Adipocyte (in vitro differentiated cells): ENCODE measurements at regions not wholly inside any gene's neighbourhood (a gene's known extent, or its start where the extent isn't known, plus 50 kb on each side); places are given as distances from the start of the nearest gene placed in this dataset.

ENCODE experiments used
- DNase-seq: peaks from one replicate; pipeline ENCODE4 v3.0.0-alpha.2; 2015; ENCODE audit warnings: low read depth
- H3K27me3 ChIP-seq: replicated peaks from 2 replicates; pipeline ENCODE4 v1.7.0; 2013; ENCODE audit warnings: mild to moderate bottlenecking, low read length, moderate library complexity; ENCODE audit not compliant: control insufficient read depth, insufficient read depth
- H3K36me3 ChIP-seq: 2 replicates; pipeline ENCODE4 v1.7.0; 2013; ENCODE audit warnings: low read length, mild to moderate bottlenecking, moderate library complexity; ENCODE audit not compliant: control insufficient read depth, insufficient read depth, severe bottlenecking
- H3K4me1 ChIP-seq: 2 replicates; pipeline ENCODE4 v1.7.0; 2013; ENCODE audit warnings: mild to moderate bottlenecking, low read length, moderate library complexity; ENCODE audit not compliant: control insufficient read depth, insufficient read depth
- H3K4me3 ChIP-seq: 2 replicates; pipeline ENCODE4 v1.7.0; 2013; ENCODE audit warnings: mild to moderate bottlenecking, low read length, moderate library complexity
- H3K9ac ChIP-seq: 2 replicates; pipeline ENCODE4 v1.7.0; 2013; ENCODE audit warnings: mild to moderate bottlenecking, low read length, moderate library complexity
- H3K9me3 ChIP-seq: 2 replicates; pipeline ENCODE4 v1.7.0; 2013; ENCODE audit warnings: mild to moderate bottlenecking, low read length, moderate library complexity; ENCODE audit not compliant: control insufficient read depth

DNA sequence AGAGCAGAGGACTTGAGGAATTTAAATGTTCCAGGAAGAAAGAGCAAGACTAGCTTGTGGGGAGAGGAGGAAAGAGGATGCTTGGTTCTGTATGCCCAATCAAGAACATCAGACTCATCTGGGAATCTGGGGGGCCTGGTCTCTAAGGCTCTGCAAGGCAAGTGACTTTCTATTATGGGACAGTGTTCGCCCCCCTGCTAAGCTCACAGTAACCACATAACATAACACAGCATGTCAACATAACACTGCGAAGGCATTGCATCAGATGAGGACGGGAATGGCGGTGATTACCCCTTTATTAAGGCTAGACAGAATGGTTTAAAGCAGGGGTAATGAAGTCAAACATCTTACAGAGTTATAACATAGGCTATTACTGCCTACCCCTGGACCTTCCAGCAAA lies 176.6 kb upstream of the IRX6 start:
- peaks cover 6% of the 10 kb centered on the region for H3K9me3 ChIP-seq
- H3K27me3 ChIP-seq: peaks cover 12% of the 10 kb centered on the region
- H3K4me1 ChIP-seq: no peaks in the 10 kb centered on the region
- no peak for DNase-seq
- no peak overlapping the region for H3K9ac ChIP-seq
- H3K4me3 ChIP-seq: no peak overlapping the region
- no peaks in the 10 kb centered on the region for H3K36me3 ChIP-seq

DNA sequence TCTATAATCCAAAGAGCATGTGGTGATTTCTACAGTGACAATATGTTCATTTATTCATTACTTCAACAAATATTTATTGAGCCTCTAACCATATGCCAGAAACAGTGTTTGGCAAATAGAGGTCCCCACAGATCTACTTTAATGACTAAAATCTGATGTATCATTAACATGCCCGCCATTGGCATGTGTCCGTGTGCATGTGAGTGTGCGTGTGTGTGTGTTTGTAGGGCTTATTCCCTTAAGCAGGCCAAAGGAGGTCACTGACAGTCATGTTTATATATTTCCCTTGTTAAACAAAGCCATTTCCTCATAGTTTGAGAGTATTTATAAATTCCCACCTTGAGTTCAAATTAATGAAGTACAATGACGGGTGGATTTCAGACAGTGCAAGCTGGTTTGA lies 174.4 kb upstream of the IRX6 start:
- H3K4me1 ChIP-seq: no peaks in the 10 kb centered on the region
- H3K36me3 ChIP-seq: no peaks in the 10 kb centered on the region
- no peaks in the 10 kb centered on the region for H3K9me3 ChIP-seq
- no peak overlapping the region for H3K9ac ChIP-seq
- H3K27me3 ChIP-seq: peaks cover 22% of the 10 kb centered on the region
- no peak overlapping the region for H3K4me3 ChIP-seq
- DNase-seq: no peak

DNA sequence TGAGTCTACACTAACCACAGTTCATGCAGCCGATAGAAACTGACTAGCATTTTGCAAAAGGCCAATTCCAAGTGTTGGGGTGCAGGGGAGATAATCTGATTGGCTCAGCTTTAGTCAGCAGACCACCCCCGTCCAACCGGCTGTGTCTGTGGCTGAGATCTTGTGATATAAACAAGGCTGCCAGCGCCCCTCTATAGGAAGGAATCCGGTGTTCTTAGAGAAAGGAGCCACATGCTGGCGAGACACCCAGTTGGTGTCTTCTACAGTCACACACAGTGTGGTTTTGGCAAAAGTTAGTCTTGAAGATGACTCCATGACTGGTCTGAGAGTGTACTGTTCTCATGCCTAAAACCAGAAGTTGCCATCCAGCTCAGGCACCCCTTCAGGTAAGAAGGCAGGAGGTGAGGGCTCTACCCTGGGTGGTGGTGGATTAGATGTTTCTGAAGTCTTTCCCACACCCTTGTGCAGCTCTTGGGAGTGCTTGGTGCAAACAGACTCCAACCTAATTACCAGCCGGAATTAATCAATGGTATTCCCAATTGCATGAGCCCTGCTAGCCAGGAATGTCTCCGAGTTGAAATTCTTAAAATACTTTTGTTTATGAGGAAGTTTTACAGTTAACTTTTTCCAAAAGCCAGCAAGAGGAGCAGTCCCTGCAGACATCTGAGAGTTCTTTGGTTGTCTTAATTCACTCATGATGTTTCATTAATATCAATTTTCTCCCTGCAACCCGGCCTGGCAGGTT lies 172.3 kb upstream of the IRX6 start:
- no peak overlapping the region for H3K9ac ChIP-seq
- no peak overlapping the region for H3K4me3 ChIP-seq
- no peaks in the 10 kb centered on the region for H3K9me3 ChIP-seq
- no peak for DNase-seq
- peaks cover 28% of the 10 kb centered on the region for H3K27me3 ChIP-seq
- no peaks in the 10 kb centered on the region for H3K36me3 ChIP-seq
- H3K4me1 ChIP-seq: no peaks in the 10 kb centered on the region

DNA sequence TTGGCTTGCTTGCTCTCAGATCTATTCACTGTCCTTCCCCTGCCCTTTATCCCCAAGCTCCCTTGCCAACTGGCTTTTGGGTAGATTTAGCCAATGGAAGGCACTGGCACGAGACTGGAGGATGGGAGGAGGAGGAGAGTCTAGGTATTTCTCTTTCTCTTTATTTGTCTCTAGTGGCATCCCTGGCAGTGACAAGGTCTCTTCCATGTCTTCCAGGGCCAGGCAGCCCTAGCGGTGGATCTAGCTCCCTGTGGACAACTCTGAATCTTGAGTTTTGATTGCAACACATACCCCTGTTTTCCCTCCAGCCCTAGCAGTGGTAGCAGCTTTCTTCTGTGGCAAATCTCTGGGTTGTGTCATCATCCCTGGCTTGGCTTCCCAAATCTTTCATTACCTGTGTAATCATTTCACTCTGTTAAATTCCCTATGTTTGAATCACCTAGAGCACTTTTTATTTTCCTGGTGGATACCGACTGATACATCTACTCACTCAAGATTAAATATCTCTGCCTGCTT lies 171.1 kb upstream of the IRX6 start:
- H3K36me3 ChIP-seq: no peaks in the 10 kb centered on the region
- H3K9me3 ChIP-seq: no peaks in the 10 kb centered on the region
- H3K27me3 ChIP-seq: peaks cover 28% of the 10 kb centered on the region
- H3K9ac ChIP-seq: no peak overlapping the region
- no peak for DNase-seq
- H3K4me1 ChIP-seq: no peaks in the 10 kb centered on the region
- no peak overlapping the region for H3K4me3 ChIP-seq

DNA sequence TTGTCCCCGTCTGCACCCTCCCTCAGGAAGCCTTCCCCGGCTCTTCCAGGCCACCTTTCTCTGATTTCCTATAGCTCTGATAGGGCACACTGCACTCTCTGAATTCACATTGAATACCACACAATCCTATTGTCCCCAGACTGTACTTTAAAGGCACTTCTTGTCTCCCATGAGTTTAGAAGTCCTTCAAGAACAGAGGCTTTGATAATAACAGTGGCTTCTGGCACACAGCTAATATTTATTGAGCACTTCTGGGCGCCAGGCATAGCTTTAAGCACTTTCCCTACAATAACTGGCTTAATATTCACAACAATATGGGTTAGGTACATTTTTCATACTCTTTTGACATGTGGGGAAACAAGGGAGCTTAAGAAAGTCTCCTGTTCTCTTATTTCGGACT lies 169.7 kb upstream of the IRX6 start:
- H3K36me3 ChIP-seq: no peaks in the 10 kb centered on the region
- no peaks in the 10 kb centered on the region for H3K9me3 ChIP-seq
- no peak for DNase-seq
- H3K27me3 ChIP-seq: peaks cover 28% of the 10 kb centered on the region
- no peaks in the 10 kb centered on the region for H3K4me1 ChIP-seq
- no peak overlapping the region for H3K4me3 ChIP-seq
- H3K9ac ChIP-seq: no peak overlapping the region

DNA sequence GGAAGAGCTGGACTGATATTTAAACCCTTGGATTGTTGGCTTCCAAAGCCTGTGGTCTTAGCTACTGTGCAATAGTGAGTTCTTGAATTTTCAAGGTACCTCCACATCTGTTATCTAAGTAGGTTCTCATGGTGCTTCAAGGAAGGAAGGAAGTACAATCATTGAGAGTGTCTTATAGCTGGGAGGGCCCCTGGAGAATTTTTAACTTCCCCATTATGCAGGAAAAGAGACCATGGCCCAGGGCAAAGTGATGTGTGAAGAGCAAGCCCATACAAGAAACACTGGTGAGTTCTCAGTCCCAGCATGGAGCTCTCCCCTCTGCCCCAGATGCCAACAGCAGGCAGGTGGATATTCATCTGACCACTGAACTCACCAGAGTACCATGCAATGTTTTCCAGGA lies 169.0 kb upstream of the IRX6 start:
- DNase-seq: no peak
- no peak overlapping the region for H3K4me3 ChIP-seq
- no peaks in the 10 kb centered on the region for H3K4me1 ChIP-seq
- no peaks in the 10 kb centered on the region for H3K36me3 ChIP-seq
- no peaks in the 10 kb centered on the region for H3K9me3 ChIP-seq
- peaks cover 27% of the 10 kb centered on the region for H3K27me3 ChIP-seq
- H3K9ac ChIP-seq: no peak overlapping the region

DNA sequence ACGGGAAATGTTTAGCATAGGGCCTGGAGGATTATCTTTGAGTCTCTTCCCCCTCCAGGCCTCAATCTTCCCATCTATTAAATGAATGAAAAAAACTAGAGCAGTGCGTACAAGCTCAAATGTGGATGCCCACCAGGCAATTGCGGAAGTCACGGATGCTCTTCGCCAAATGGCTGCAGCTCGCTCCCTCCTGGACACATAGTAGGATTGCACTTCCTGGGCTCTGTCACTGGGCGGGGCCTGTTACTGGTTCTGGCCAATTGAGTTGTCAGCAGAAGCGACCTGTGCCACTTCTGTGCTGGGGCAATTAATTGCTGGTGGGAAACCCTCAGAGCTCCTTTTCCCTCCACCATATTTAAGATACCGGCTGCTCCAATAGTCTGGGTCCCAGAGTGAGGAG lies 168.2 kb upstream of the IRX6 start:
- H3K9me3 ChIP-seq: no peaks in the 10 kb centered on the region
- peaks cover 25% of the 10 kb centered on the region for H3K27me3 ChIP-seq
- no peak for DNase-seq
- H3K9ac ChIP-seq: no peak overlapping the region
- no peaks in the 10 kb centered on the region for H3K4me1 ChIP-seq
- H3K4me3 ChIP-seq: no peak overlapping the region
- no peaks in the 10 kb centered on the region for H3K36me3 ChIP-seq

DNA sequence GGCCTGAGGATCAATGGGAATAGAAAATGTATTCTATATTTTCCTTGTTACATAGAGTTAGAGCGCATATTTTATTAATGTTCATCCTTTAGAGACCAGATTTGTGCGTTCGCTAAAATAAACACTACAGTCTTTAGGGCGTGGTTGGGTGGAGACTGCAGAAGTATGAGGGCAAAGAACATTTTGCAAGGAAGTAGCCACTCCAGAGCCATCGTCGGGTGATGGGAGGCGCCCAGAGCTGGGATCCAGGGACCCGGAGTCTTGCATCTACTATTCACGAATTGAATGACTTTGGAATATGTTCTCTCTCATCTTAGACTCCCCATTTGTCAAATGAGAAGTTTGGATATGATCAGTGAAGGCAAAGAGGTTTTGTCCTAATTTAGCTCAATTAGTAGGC lies 154.2 kb upstream of the IRX6 start:
- no peak overlapping the region for H3K9ac ChIP-seq
- no peaks in the 10 kb centered on the region for H3K36me3 ChIP-seq
- no peaks in the 10 kb centered on the region for H3K4me1 ChIP-seq
- peaks cover under 1% of the 10 kb centered on the region for H3K27me3 ChIP-seq
- H3K9me3 ChIP-seq: peaks cover 3% of the 10 kb centered on the region
- no peak for DNase-seq
- H3K4me3 ChIP-seq: no peak overlapping the region

DNA sequence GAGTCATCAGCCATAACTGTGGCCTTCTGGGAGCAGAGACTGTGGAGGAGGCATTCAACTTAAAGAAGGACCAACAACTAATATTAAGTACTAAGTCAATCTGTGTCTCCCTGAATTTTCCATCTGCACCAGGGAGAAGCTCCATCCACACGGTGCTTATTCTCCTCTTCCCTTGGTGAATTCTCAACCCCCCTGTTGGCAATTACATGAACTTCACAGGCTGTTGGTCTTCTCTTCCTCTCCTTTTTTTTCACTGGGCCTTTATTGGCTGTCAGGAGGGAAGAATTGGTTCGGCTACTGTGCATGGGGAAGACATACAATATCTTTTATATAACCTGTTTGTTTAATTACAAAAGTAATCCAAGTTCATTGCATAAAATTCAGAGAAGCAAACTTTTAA lies 152.8 kb upstream of the IRX6 start:
- no peak for DNase-seq
- H3K27me3 ChIP-seq: no peaks in the 10 kb centered on the region
- no peak overlapping the region for H3K4me3 ChIP-seq
- no peaks in the 10 kb centered on the region for H3K4me1 ChIP-seq
- H3K9me3 ChIP-seq: peaks cover 3% of the 10 kb centered on the region
- no peaks in the 10 kb centered on the region for H3K36me3 ChIP-seq
- H3K9ac ChIP-seq: no peak overlapping the region

DNA sequence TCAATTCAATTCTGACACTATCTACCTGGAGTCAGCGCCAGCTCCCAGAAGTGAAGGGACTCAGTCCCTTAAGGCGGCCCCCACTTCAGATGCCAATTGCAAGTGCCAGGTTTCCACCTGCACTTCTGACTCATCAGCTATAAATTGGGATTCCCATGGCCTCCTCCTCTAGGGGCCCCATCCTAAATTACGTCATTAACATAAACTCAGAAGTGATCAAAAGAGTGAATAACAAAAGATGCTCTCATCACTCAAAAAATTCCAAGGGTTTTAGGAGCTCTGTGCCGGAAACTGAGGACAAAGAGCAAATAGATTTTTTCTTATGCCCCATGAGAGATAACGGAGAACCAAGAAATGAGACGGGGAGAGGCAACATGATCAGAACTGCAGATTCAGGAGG lies 148.6 kb upstream of the IRX6 start:
- DNase-seq: no peak
- H3K4me1 ChIP-seq: no peaks in the 10 kb centered on the region
- H3K36me3 ChIP-seq: no peaks in the 10 kb centered on the region
- H3K9ac ChIP-seq: no peak overlapping the region
- H3K9me3 ChIP-seq: peaks cover 5% of the 10 kb centered on the region
- H3K4me3 ChIP-seq: no peak overlapping the region
- H3K27me3 ChIP-seq: no peaks in the 10 kb centered on the region

DNA sequence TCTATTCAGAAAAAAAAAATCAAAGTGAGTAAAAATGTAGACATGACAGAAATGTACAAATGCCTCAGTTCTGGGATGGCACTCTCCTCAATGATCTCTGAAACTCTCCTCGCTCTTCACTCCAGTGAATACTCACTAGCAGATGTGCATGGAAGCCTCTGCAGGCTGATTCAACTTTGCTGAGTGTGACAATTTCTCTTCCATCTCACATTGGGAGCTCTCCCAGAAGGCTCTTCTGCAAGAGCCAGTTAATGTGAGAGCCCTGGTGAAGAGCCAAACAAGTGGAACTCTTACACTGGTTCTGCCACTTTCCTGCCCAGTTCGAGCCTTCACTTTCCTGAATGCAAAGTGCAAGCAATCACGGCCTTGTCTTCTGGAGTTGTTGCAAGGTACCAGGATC lies 147.1 kb upstream of the IRX6 start:
- DNase-seq: no peak
- no peak overlapping the region for H3K4me3 ChIP-seq
- no peaks in the 10 kb centered on the region for H3K27me3 ChIP-seq
- peaks cover 5% of the 10 kb centered on the region for H3K9me3 ChIP-seq
- H3K9ac ChIP-seq: no peak overlapping the region
- H3K36me3 ChIP-seq: no peaks in the 10 kb centered on the region
- no peaks in the 10 kb centered on the region for H3K4me1 ChIP-seq

DNA sequence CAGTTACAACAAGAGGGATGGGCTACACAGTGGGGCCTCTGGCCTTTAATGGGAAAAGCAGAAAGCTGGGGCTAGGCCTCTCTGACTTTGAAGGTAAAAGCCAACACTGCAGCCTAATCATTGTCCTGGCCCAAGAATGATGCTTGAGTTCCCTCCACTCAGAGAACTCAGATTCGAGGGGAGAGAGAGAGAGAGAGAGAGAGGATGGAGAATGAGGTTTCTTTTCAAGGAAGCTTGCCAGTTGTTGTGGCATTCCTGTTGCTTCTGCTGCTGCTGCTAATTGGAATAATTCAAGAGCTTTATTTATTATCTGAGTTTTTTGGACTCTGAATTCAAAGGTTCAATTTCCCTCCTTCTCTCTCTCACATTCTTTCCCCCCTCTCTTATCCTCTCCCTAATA lies 144.6 kb upstream of the IRX6 start:
- Histone ChIP-seq H3K4me1 (no peaks in the 10 kb centered on the region), H3K9ac (no peak overlapping the region), H3K9me3 (peaks cover 6% of the 10 kb centered on the region), H3K27me3 (peaks cover 9% of the 10 kb centered on the region), H3K4me3 (no peak overlapping the region), H3K36me3 (no peaks in the 10 kb centered on the region)
- DNase-seq: no peak
